ENCODE measurements at regions not wholly inside any gene's neighbourhood (a gene's known extent, or its start where the extent isn't known, plus 50 kb on each side); places are given as distances from the start of the nearest gene placed in this dataset.
A peak's percentile ranks its signal among the peaks of the same experiment; 100 is the strongest.
"Not testable (repeated sequence)": the region's sequence is repeated elsewhere in the genome, so short reads cannot be mapped to it uniquely, and the experiment has no call there.

DNA sequence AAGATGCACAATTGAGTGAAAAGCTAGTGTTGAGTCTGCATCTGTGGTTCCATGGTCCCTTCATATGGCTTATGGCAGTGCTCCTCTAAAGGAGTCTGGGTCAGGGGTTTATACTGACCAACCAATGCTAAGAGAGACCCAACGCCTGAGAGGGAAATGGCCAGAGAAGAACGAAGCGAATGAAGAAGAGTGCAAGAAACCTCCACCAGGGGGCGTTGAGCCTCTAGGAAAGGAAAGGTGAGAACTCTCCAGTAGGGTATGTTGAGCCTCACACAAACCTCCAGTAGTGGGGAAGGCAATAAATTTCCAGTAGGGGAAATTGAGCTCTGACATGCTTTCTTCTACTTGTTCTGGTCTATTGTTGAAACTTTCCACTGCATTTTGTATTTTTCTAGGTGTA is 470.6 kb downstream of the PRDM9 start:
- no peak for DNase-seq

DNA sequence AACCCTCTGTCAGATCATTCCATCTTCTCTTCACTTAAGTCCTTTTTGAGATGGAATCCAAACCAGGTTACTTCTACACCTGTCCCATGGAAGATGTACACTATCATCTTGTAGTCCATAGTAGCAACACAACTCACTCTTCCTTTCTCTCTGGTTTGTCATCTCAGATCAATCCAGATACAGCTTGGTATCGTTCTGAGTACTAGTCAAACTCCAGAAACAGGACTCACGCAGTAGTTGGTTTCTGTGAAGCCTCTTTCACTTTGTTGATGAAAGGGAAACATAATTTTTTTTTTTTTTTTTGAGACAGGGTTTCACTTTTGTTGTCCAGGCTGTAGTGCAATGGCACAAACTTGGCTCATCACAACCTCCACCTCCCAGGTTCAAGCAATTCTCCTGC is 484.0 kb downstream of the PRDM9 start:
- no peak for DNase-seq

DNA sequence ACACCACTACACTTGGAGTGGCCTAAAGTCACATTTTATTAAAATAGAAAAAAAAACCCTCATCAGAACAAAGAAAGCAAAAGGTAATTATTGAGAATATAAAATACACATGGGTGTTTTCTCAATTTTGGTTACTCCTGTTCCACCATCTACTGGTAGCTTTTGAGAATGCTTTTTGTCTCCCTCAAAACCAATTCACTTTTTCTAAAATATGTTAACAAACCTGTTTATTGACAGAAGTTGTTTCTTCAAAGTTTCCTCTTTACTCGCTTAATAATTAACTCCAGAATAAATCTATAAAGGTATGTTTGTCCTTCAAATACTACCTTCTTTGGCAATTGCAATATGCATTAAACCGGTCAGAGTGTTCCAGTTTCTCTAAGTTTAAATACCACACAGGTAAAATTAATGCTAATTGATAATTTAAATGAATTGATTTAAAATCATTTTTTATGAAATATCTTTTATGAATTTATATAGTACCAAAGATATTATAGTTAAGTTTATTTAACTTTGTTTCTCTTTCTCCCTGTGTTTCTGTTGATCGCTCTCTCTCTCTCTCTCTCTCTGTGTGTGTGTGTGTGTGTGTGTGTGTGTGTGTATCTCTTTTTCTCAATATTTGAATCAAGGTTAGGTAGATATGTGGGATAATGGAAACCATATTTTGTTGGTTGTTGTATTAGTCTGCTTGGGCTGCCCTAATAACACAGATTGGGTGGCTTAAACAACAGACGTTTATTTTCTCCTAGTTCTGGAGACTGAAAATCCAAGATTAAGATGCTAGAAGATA is 487.4 kb downstream of the PRDM9 start:
- no peak for DNase-seq

DNA sequence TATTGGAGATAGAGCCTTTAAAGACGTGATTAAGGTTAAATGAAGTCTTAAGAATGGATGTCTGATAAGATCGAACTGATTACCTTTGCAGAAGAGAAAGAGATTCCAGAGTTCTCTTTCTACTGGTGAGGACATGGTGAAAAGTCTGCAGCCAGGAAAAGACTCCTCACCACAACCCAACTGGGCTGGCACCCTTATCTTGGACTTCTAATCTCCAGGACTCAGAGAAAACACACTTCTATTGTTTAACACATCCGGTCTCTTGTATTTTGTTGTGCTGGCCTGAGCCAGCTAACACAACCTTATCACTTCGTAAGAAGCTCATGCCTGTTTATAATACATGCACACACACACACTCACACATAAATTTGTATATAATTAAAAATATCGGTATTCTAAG is 489.1 kb downstream of the PRDM9 start:
- DNase-seq, result no peak

DNA sequence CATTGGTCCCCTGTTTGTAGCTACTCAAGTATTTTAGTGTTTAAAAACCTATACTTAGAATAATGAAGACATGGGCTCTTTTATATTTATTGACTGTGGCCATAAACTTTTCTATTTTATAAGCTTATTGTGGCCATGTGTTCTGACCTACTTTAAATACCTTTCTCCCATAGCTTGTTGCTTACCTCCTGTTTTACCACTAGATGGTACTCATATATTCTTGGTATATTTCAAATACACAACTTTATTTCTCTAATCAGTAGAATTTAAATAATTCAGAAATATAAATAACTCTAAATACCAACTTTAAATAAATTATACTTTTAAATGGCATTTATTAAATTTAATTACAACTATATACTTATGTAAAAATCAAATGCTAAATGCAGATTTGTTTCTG is 498.0 kb downstream of the PRDM9 start:
- DNase-seq, result no peak

DNA sequence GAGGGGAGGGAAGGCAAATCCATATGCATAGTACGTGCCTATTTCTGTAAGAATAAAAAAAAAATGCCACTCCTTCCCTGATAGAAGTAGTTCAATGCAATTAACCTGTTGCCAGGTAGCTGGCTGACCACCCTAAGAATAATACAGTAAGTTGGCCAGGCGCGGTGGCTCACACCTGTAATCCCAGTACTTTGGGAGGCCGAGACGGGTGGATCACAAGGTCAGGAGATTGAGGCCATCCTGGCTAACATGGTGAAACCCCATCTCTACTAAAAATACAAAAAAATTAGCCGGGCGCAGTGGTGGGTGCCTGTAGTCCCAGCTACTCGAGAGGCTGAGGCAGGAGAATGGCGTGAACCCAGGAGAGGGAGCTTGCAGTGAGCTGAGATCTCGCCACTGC is 510.3 kb downstream of the PRDM9 start:
- not testable (repeated sequence) for DNase-seq

DNA sequence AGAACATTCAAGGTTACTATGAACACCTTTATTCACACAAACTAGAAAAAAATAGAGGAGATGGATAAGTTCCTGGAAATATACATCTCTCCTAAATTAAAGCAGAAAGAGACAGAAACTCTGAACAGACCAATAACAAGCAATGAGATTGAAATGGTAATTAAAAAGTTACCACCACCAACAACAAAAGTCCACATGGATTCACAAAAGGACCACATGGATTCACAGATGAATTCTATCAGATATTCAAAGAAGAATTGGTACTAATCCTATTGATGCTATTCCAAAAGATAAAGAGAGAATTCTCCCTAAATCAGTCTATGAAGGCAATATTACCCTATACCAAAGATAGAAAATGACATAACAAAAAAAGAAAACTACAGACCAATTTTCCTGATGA is 518.9 kb downstream of the PRDM9 start:
- no peak for DNase-seq

DNA sequence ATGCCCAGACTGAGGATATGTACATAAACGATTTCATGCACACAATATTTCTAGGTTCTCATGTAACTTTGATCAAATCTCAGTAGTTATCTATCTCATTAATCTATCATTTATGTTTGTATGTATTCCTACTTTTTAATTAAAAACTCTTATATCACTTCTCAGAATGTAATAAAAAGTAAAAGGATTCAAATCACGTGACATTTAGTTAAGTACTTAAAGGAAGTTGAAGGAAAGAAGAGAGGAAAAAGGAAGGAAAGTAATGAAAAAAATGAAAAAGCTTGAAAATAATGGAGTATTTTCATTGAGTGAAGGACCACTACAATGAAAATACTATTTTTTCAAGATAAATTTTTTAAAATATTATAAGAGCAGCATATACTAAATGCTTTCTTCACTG is 535.3 kb downstream of the PRDM9 start:
- no peak for DNase-seq

DNA sequence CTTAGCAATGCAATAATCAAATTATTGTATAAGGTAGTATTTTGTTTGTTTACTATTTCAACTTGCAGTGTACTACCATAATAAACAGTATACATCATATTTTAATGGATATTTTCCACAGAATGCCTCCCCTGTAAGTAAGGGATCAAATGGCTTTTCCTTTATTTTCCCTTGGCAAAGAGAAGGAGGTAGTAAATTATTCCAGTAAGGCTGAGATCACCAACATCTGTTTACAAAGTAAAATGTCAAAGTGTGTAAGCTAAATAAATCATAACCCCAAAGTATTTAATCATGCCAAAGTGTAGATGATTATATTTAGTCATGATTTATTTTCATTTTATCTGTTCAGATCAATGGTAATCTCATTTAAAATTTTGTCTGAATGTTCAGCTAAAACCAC is 537.6 kb downstream of the PRDM9 start:
- DNase-seq, result no peak

DNA sequence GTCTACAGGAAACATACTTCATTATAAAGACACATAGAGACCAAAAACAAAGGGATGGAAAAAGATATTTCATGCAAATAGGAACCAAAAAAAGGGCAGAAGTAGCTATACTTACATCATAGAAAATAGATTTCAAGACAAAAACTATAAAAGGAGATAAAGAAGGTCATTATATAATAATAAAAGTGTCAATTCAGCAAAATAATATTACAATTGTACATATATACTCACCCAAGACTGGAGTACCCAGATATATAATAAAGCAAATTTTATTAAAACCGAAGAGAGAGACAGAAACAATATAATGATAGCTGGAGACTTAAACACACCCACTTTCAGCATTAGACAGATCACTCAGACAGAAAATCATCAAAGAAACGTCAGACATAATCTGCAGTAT is 546.3 kb downstream of the PRDM9 start:
- no peak for DNase-seq

DNA sequence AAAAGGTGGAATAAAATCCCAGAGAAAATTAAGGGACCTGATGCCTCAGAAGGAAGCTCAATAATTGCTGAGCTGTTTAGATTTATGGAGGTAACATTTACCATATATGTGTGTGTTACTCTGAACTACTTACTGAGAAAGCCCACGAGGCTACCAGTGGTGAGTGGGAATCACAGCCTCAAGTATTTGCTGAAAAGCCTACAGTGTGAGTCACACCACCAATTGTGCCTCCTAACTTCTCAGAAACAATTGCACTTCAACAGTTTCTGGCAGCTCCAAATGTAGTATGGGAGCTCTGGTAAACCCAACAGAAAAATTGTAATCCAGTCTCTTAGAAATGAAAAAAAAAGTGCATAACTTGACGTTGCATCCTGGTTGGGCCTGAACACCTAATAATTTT is 551.6 kb downstream of the PRDM9 start:
- no peak for DNase-seq

DNA sequence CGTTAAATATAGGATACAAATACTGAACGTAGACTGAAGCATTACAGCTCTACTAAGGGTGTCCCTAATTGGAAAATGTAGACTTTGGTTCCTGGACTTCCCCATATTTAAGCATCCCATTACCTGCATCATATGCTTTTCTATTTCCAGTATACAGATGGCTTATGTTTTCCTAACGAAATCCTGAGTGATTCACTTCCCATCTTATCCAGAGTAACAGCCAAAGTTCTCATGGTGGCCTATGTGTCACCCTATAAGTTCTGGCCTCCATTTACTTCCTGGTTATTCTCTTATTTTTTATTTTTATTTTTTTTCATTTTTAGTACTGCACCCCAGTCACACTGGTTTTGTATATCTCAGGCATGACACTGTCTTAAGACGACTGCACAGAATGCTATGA is 552.3 kb downstream of the PRDM9 start:
- DNase-seq, result no peak

DNA sequence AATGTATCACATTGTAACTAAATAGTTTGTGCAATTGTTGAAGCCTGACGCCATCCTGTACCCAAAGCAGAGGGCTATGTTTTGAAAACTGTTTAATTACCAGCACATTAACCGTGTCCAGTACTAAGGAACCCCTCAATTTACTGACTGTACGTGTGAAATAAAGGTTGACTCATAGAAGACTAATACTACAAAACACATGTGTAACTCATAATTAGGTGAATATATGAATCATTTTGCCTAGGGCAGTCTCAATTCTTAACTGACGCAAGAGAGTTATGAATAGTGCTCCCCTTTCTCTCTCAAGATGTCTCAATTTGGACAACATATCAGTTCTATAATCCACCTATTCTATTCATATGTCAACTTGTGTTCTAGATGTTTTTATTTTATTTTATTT is 558.4 kb downstream of the PRDM9 start:
- DNase-seq, result no peak

DNA sequence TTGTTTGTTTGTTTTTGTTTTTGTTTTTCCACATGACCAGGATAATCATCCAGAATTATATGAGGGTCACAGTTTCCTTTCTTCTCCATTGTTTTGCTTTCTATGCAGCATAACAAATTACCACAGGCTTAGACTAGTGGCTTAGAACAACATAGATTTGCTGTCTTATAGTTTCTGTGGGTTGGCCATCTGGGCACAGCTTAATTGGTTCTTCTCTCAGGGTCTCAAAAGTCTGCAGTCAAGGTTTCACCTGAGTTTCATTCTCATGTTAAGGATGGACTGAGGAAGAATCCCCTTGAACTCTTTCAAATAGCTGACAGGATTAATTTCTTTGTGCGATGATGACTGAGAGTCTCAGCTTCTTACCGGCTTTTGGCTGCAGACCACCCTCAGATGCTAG is 559.8 kb downstream of the PRDM9 start:
- no peak for DNase-seq

DNA sequence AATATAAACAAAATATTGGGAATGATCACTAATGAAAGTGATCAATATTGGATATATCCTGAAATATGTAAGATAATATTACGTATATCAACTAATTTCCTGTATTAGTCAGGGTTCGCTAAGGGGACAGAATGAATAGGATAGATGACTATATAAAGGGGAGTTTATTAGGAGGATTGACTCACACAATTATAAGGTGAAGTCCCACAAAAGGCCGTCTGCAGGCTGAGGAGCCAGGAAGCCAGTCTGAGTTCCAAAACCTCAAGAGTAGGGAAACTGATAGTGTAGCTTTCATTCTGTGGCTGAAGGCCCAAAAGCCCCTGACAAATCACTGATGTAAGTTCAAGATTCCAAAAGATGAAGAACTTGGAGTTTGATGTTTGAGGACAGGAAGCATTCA is 561.1 kb downstream of the PRDM9 start:
- DNase-seq, result no peak

DNA sequence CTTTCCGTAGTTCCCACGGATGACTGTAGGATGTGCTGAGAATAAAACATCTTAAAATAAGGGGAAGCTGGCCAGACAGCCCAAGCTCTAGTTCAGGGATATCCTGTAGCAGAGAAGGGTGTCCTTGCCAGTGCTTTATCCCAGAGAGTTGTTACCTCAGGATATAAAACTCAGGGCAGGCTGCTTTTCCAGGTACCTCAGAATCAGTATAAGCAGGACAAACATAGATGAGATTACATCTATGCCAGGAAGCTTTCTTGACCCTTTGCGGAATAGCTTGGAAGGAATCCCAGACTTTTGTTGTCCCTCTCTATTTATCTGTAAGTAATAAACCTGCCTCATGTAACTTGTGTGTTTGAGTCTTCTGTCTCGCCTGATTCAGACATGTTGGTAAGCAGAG is 565.7 kb downstream of the PRDM9 start:
- DNase-seq, result no peak

DNA sequence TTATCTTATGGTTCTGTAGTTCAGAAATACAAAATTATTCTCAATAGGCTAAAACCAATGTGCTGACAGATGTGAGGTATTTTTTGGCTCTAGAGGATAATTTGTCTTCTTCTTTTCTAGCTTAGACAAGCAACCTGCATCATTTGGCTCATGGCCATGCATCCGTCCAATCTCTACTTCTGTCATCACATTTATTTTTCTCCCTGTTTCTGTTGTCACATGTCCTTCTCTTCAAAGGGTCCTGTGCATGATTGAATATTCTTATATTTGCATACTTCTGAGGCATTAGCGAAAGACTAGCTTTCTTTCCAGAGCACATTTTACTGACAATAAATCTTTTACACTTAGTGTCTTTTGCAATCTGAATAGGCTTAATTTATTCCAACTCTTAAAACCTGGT is 564.7 kb downstream of the CDH10 start:
- no peak for DNase-seq

DNA sequence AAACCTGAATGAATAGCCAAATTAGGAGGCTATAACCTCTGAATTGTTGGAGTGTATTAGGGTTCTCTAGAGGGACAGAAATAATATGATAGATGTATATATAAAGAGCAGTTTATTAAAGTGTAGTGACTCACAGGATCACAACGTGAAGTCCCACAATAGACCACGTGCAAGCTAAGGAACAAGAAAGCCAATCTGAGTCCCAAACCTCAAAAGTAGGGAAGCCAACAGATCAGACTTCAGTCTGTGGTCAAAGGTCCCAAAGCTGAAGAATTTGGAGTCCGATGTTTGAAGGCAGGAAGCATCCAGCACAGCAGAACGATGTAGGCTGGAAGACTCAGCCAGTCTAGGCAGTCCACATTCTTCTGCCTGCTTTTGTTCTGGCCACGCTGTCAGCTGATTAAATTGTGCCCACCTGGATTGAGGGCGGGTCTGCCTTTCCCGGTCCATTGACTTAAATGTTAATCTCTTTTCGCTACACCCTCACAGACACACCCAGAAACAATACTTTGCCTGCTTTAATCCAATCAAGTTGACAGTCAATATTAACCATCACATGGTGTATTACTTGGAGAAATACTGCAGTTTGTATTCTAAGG is 550.6 kb downstream of the CDH10 start:
- no peak for DNase-seq

DNA sequence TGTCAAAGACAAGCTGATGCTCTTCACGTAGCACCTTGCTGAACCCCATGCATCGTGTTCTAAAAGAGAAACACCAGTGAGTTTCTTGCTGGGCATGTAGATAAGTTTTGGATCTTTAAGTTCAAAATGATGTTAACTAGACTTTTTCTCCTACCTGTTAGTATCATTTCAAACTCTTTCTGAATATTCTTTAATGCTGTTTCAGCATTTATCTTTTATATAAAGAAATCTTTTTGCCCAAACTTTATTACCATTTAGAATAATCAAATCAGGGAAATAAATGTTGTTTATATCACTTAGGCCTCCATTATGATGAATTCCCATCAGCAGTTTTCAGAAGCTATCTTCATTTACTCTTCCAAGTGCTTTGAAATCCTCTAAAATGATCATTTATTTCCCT is 542.8 kb downstream of the CDH10 start:
- DNase-seq, result no peak

DNA sequence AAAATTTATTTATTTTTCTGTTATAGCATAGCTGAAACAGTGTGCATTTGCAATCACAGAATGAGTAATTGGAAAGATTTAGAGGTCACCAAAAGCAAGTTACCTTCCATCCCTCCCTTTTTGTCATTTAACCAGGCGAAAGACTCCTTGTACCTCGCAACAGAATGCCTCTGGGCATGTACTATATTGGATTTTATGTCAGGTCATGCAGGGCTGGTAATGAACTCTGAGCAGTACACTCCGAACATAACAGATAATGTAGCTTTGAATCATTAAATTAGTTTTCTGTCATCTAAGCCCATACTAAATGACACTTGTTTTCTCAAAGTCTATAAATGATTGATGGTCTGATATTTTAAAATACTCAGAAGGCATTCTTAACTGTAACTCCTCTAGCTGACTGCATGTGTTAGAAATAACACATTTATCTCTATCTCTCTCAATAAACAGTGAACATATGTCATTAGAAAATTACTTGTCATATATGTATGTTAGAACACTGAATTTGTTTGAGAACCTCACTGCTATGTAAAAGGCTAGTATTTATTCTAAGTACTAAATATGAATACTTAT is 541.2 kb downstream of the CDH10 start:
- DNase-seq, result no peak

DNA sequence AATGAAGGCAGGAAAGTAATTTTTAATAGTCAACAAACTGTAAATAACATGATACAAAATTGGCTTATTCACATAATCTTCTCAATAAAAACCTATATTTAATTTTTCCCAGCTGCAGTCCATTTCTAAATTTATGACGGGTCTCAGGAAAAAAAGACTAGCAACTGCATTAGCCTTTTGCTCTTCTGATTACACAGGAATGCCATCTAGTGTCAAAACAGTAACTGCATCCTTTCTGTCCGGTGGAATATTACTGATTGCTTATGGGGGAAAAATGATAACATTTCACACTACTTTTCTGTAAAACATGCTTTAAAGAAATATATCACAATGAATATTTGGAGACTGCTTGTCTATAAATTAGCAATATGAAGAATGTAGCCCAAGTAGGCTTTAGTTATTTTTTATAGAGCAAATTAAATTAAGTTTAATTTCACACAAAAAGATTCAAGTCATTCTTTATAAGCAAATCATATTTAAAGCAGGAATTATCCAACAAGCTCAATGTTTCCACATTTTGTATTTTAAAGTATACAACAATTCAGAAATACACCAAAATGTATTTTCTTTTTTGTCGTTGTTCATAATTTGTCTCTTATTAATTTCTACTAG is 534.7 kb downstream of the CDH10 start:
- peak in 1 of 2 donors; percentile 8 for DNase-seq

DNA sequence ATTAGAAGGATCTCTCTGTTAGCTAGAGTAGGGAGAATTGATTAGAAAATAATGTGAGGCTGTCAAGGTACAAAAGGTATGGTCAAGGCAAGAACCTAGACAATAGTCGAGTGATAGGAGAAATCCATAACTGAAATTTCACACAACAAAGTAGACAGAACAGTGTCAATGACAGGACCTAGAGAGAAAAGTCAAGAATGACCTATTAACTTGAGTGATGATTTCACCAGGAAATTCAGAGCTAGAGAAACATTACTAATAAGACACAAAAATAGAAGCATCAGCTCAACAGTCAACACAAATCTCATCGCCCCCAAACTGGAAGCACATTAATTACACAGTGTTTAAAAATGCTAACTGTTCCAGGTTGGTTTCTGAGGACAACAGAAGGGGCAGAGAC is 532.4 kb downstream of the CDH10 start:
- DNase-seq, result no peak

DNA sequence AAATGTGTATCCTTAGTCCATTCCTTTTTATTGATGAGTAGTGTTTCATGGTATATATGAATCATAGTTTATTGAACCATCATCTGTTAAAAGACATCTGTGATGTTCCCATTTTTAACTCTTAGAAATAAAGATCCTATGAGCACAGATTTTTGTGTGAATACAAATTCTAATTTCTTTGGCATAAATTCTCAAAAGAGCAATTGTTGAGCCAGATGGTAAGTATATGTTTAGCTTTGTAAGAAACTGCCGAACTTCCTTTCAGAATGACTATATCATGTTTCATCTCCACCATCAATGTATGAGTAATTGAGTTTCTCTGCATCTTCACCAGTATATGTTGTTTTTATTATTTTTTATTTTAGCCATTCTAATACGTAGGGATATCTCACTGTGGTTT is 526.4 kb downstream of the CDH10 start:
- no peak for DNase-seq
